HEK293 (cell line): ENCODE measurements at regions not wholly inside any gene's neighbourhood (a gene's known extent, or its start where the extent isn't known, plus 50 kb on each side); places are given as distances from the start of the nearest gene placed in this dataset.

Source experiments
- CTCF ChIP-seq: fragments of 450-650 bp; formaldehyde crosslinking; IDR thresholded peaks from 2 replicates; pipeline ENCODE4 v1.5.1; 2016; ENCODE audit warnings: missing biosample characterization, missing genetic modification characterization
- KLF16 ChIP-seq: fragments of 450-650 bp; formaldehyde crosslinking; IDR thresholded peaks from 2 replicates; pipeline ENCODE4 v1.5.1; 2017; ENCODE audit warnings: missing biosample characterization, missing genetic modification characterization
- KLF7 ChIP-seq: fragments of 450-650 bp; formaldehyde crosslinking; IDR thresholded peaks from 2 replicates; pipeline ENCODE4 v1.5.1; 2016; ENCODE audit warnings: missing biosample characterization, missing genetic modification characterization, borderline replicate concordance
- ZNF133 ChIP-seq: fragments of 450-650 bp; formaldehyde crosslinking; IDR thresholded peaks from 2 replicates; pipeline ENCODE4 v1.5.1; 2016; ENCODE audit warnings: missing biosample characterization, missing genetic modification characterization
- ZNF23 ChIP-seq: fragments of 450-650 bp; formaldehyde crosslinking; IDR thresholded peaks from 2 replicates; pipeline ENCODE4 v1.5.1; 2016; ENCODE audit warnings: missing biosample characterization, missing genetic modification characterization, borderline replicate concordance
- ZNF558 ChIP-seq: fragments of 450-650 bp; formaldehyde crosslinking; IDR thresholded peaks from 2 replicates; pipeline ENCODE4 v1.5.1; 2016; ENCODE audit warnings: missing biosample characterization, missing genetic modification characterization
- ZNF654 ChIP-seq: fragments of 450-650 bp; formaldehyde crosslinking; IDR thresholded peaks from 2 replicates; pipeline ENCODE4 v1.5.1; 2016; ENCODE audit warnings: low read depth, missing biosample characterization, missing genetic modification characterization
- ZNF792 ChIP-seq: fragments of 450-650 bp; formaldehyde crosslinking; IDR thresholded peaks from 2 replicates; pipeline ENCODE4 v1.5.1; 2016; ENCODE audit warnings: missing biosample characterization, missing genetic modification characterization
- TF ChIP-seq, protein P1 (sequence below): fragments of 450-650 bp; formaldehyde crosslinking; IDR thresholded peaks from 2 replicates; pipeline ENCODE4 v1.5.1; 2017; ENCODE audit warnings: missing biosample characterization, missing genetic modification characterization
- TF ChIP-seq, protein P2 (sequence below): fragments of 450-650 bp; formaldehyde crosslinking; IDR thresholded peaks from 2 replicates; pipeline ENCODE4 v1.5.1; 2016; ENCODE audit warnings: missing biosample characterization, missing genetic modification characterization, borderline replicate concordance
- TF ChIP-seq, protein P3 (sequence below): fragments of 450-650 bp; formaldehyde crosslinking; IDR thresholded peaks from 2 replicates; pipeline ENCODE4 v1.5.1; 2016; ENCODE audit warnings: missing biosample characterization, missing genetic modification characterization

- TF ChIP-seq CTCF (no peak), ZNF558 (no peak), ZNF133 (no peak), KLF16 (tag by site-specific recombination) (no peak), KLF7 (tag by site-specific recombination) (no peak), ZNF23 (tag by site-specific recombination) (no peak), ZNF654 (tag by site-specific recombination) (no peak), ZNF792 (no peak)
- TF ChIP-seq, protein P1, sequence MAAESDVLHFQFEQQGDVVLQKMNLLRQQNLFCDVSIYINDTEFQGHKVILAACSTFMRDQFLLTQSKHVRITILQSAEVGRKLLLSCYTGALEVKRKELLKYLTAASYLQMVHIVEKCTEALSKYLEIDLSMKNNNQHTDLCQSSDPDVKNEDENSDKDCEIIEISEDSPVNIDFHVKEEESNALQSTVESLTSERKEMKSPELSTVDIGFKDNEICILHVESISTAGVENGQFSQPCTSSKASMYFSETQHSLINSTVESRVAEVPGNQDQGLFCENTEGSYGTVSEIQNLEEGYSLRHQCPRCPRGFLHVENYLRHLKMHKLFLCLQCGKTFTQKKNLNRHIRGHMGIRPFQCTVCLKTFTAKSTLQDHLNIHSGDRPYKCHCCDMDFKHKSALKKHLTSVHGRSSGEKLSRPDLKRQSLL (tag by site-specific recombination), result no peak
- TF ChIP-seq, protein P2, sequence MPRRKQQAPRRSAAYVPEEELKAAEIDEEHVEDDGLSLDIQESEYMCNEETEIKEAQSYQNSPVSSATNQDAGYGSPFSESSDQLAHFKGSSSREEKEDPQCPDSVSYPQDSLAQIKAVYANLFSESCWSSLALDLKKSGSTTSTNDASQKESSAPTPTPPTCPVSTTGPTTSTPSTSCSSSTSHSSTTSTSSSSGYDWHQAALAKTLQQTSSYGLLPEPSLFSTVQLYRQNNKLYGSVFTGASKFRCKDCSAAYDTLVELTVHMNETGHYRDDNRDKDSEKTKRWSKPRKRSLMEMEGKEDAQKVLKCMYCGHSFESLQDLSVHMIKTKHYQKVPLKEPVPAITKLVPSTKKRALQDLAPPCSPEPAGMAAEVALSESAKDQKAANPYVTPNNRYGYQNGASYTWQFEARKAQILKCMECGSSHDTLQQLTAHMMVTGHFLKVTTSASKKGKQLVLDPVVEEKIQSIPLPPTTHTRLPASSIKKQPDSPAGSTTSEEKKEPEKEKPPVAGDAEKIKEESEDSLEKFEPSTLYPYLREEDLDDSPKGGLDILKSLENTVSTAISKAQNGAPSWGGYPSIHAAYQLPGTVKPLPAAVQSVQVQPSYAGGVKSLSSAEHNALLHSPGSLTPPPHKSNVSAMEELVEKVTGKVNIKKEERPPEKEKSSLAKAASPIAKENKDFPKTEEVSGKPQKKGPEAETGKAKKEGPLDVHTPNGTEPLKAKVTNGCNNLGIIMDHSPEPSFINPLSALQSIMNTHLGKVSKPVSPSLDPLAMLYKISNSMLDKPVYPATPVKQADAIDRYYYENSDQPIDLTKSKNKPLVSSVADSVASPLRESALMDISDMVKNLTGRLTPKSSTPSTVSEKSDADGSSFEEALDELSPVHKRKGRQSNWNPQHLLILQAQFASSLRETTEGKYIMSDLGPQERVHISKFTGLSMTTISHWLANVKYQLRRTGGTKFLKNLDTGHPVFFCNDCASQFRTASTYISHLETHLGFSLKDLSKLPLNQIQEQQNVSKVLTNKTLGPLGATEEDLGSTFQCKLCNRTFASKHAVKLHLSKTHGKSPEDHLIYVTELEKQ, result no peak
- TF ChIP-seq, protein P3, sequence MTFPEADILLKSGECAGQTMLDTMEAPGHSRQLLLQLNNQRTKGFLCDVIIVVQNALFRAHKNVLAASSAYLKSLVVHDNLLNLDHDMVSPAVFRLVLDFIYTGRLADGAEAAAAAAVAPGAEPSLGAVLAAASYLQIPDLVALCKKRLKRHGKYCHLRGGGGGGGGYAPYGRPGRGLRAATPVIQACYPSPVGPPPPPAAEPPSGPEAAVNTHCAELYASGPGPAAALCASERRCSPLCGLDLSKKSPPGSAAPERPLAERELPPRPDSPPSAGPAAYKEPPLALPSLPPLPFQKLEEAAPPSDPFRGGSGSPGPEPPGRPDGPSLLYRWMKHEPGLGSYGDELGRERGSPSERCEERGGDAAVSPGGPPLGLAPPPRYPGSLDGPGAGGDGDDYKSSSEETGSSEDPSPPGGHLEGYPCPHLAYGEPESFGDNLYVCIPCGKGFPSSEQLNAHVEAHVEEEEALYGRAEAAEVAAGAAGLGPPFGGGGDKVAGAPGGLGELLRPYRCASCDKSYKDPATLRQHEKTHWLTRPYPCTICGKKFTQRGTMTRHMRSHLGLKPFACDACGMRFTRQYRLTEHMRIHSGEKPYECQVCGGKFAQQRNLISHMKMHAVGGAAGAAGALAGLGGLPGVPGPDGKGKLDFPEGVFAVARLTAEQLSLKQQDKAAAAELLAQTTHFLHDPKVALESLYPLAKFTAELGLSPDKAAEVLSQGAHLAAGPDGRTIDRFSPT (tag by site-specific recombination), result no peak
Observed at GRCh38 chr14:30496852-30497251, 62.1 kb upstream of the G2E3 start.
